ENCODE measurements at regions not wholly inside any gene's neighbourhood (a gene's known extent, or its start where the extent isn't known, plus 50 kb on each side); places are given as distances from the start of the nearest gene placed in this dataset.
"Not testable (repeated sequence)": the region's sequence is repeated elsewhere in the genome, so short reads cannot be mapped to it uniquely, and the experiment has no call there.

- not testable (repeated sequence) for TF ChIP-seq POLR2AphosphoS5 (IDR thresholded peaks at IDR 0.05; ENCODE audit: borderline replicate concordance, low read depth, low read length); EZH2 (IDR thresholded peaks at IDR 0.05); FOXP2 (optimal IDR thresholded peaks at IDR 0.05; ENCODE audit: control extremely low read depth, extremely low read length, insufficient read depth)
Observed at GRCh38 chr1:144042251-144042650, 70.5 kb upstream of the FAM72C start.

All from SK-N-MC (cell line).